ENCODE measurements at regions not wholly inside any gene's neighbourhood (a gene's known extent, or its start where the extent isn't known, plus 50 kb on each side); places are given as distances from the start of the nearest gene placed in this dataset.

DNA sequence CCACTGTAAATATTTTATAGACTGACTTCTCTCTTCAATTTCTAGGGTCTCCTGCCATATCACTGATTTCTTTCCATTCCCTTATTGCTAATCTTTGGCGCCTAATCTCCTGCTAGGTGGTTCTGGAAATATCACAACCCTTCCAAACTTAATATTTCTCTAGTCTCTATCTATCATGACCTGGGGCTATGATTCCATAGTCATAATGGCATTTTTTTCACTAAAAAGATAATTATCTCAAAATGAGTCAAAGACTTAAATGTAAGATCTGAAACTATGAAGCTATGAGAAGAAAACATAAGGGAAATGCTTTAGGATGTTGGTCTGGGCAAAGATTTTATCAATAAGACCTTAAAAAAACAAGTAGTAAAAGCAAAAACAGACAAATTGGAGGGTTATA lies 74.2 kb downstream of the LEPR start:
- no peak for DNase-seq
- no peaks in the 10 kb centered on the region for H3K9me3 ChIP-seq
- TF ChIP-seq, protein P1, sequence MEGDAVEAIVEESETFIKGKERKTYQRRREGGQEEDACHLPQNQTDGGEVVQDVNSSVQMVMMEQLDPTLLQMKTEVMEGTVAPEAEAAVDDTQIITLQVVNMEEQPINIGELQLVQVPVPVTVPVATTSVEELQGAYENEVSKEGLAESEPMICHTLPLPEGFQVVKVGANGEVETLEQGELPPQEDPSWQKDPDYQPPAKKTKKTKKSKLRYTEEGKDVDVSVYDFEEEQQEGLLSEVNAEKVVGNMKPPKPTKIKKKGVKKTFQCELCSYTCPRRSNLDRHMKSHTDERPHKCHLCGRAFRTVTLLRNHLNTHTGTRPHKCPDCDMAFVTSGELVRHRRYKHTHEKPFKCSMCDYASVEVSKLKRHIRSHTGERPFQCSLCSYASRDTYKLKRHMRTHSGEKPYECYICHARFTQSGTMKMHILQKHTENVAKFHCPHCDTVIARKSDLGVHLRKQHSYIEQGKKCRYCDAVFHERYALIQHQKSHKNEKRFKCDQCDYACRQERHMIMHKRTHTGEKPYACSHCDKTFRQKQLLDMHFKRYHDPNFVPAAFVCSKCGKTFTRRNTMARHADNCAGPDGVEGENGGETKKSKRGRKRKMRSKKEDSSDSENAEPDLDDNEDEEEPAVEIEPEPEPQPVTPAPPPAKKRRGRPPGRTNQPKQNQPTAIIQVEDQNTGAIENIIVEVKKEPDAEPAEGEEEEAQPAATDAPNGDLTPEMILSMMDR (IDR thresholded peaks at IDR 0.05) = no peak
- TF ChIP-seq POLR2A (IDR thresholded peaks at IDR 0.05) = no peak
- intact Hi-C loops (cut with DNase I) = loop anchor here in 1 of 10 donors (5.0 kb wide), 1 partner anchor 33 kb away; no protein-coding TSS in a partner anchor
- peaks cover 0 to 22% (median 0%) of the 10 kb centered on the region in 12 donors for H3K4me1 ChIP-seq
- H3K4me3 ChIP-seq = no peak overlapping the region
- ATAC-seq = no peak
- WGBS, 4 donors = 95 to 99% (median 96%) methylated on average over 1 of the region's 1 CpG
- no peak overlapping the region for H3K27ac ChIP-seq
- no peaks in the 10 kb centered on the region for H3K36me3 ChIP-seq
- no peaks in the 10 kb centered on the region for H3K27me3 ChIP-seq

DNA sequence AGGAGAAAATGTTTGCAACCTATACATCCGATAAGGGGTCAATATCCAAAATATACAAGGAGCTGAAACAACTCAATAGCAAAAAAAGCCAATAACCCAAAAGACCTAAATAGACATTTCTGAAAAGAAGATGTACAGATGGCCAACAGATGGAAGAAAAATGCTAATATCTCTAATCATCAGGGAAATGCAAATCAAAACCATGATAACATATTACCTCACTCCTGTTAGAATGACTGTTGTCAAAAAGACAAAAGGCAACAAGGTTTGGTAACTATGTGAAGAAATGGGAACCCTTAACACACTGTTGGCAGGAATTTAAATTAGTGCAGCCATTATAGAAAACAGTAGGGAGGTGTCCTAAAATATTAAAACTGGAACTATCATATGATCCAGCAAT lies 74.7 kb downstream of the LEPR start:
- Histone ChIP-seq H3K36me3 (no peaks in the 10 kb centered on the region), H3K4me1 (peaks cover 0 to 22% (median 0%) of the 10 kb centered on the region in 12 donors), H3K27me3 (no peaks in the 10 kb centered on the region), H3K9me3 (no peaks in the 10 kb centered on the region), H3K4me3 (no peak overlapping the region), H3K27ac (no peak overlapping the region)
- ATAC-seq (no peak), DNase-seq (no peak)
- TF ChIP-seq POLR2A (IDR thresholded peaks at IDR 0.05) = no peak
- TF ChIP-seq, protein P1 (IDR thresholded peaks at IDR 0.05) = no peak
- 92 to 98% (median 96%) methylated on average over 1 of the region's 1 CpG for WGBS, 4 donors
- intact Hi-C loops (cut with DNase I) = no loop called here

DNA sequence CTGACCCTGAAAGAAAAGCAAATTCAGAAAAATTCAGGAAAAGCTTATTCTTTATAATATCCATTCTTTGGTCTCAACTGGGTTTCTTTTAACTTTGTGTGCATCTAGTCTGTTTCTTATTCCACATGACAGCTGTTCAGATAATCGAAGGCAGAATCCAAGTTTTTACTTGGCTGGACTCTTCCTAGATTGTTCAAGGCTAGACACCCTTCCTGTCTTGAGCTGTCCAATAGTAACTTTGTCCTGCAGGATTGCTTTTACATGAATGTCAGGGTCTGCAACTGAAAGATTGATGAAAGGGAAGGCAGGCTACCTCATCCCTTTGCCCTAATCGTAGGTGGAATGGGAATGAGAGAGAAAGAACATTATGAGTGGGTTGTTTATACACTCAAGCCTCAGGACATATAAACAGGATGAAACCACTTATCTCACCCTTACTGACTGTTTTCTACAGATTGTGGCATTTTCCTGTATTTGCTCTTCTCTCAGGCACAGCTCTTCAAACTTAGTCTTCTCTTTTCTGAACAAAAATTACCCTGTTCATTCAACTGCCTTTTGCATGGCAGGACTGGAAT lies 76.9 kb downstream of the LEPR start:
- Histone ChIP-seq H3K36me3 (no peaks in the 10 kb centered on the region), H3K4me1 (peaks cover 0 to 22% (median 0%) of the 10 kb centered on the region in 12 donors), H3K27me3 (no peaks in the 10 kb centered on the region), H3K9me3 (no peaks in the 10 kb centered on the region), H3K27ac (no peak overlapping the region), H3K4me3 (no peak overlapping the region)
- TF ChIP-seq POLR2A (IDR thresholded peaks at IDR 0.05) = no peak
- TF ChIP-seq, protein P1 (IDR thresholded peaks at IDR 0.05) = no peak
- intact Hi-C loops (cut with DNase I) = no loop called here
- ATAC-seq = no peak
- DNase-seq = no peak
- 39 to 60% (median 41%) methylated on average over 2 of the region's 2 CpGs for WGBS, 4 donors

DNA sequence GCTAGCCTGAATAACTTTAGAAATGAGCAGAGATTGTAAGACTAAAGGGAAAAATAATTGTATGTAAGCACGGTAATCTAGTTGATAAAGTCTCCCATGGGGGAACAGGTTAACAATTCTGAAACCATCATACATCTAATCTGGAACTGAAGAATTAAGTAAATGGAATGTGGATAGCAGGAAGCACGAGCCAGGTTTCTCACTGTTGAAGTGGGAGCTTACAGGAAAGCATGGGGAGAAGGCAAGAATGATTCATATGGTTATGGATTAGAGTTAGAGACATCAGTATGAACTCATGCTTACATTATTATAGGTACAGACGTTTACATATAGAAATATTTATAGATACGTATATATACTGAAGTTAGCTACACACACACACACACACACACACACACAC lies 83.0 kb downstream of the LEPR start:
- no peak overlapping the region for H3K27ac ChIP-seq
- peaks cover 0 to 3% (median 0%) of the 10 kb centered on the region in 12 donors for H3K4me1 ChIP-seq
- H3K4me3 ChIP-seq = no peak overlapping the region
- no peak for TF ChIP-seq POLR2A (IDR thresholded peaks at IDR 0.05)
- TF ChIP-seq, protein P1 (IDR thresholded peaks at IDR 0.05) = no peak
- H3K9me3 ChIP-seq = peaks cover 0 to 9% (median 0%) of the 10 kb centered on the region in 12 donors
- DNase-seq (no peak), ATAC-seq (no peak)
- intact Hi-C loops (cut with DNase I) = no loop called here
- H3K36me3 ChIP-seq = no peaks in the 10 kb centered on the region
- no peaks in the 10 kb centered on the region for H3K27me3 ChIP-seq
- 50 to 64% (median 61%) methylated on average over 4 of the region's 4 CpGs for WGBS, 4 donors

Data from heart left ventricle (tissue), 16 donors.